SU-DHL-6 (cell line): ENCODE measurements at regions not wholly inside any gene's neighbourhood (a gene's known extent, or its start where the extent isn't known, plus 50 kb on each side); places are given as distances from the start of the nearest gene placed in this dataset.

Experiments used
- EZH2phosphoT487 ChIP-seq: fragments of 200-600 bp; sonication (generic), shearing (Covaris generic); conservative IDR thresholded peaks from 2 replicates; pipeline ENCODE4 v1.6.1; 2018; ENCODE audit warnings: mild to moderate bottlenecking, antibody characterized with exemption, low read length, moderate library complexity, mixed read lengths
- TF ChIP-seq, protein P1 (sequence below): fragments of 200-600 bp; sonication (generic); IDR thresholded peaks from one replicate; pipeline ENCODE4 v1.5.1; 2017; ENCODE audit warnings: antibody characterized with exemption, mild to moderate bottlenecking, low read length, moderate library complexity; ENCODE audit not compliant: insufficient read depth, poor library complexity, severe bottlenecking

DNA sequence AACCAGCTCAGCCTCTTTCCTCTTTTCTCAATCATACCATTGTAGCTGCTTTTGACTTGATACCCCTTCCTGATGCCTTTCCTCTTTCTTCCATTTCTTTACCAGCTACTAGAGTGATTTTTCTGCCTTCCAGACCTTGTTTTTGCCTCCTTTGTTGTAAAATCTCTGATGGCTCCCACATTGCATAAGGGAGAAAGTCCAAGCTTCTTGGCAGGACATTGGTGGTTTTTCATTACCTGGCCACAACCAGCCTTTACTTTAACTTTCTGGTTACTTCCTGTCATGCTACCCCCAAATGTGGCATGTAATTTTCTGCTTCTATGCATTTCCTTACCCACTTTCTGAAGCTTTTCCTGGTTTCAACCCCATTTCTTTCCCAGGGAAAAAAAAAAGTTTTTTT is 452.5 kb downstream of the TMEM38B start:
- TF ChIP-seq, protein P1, sequence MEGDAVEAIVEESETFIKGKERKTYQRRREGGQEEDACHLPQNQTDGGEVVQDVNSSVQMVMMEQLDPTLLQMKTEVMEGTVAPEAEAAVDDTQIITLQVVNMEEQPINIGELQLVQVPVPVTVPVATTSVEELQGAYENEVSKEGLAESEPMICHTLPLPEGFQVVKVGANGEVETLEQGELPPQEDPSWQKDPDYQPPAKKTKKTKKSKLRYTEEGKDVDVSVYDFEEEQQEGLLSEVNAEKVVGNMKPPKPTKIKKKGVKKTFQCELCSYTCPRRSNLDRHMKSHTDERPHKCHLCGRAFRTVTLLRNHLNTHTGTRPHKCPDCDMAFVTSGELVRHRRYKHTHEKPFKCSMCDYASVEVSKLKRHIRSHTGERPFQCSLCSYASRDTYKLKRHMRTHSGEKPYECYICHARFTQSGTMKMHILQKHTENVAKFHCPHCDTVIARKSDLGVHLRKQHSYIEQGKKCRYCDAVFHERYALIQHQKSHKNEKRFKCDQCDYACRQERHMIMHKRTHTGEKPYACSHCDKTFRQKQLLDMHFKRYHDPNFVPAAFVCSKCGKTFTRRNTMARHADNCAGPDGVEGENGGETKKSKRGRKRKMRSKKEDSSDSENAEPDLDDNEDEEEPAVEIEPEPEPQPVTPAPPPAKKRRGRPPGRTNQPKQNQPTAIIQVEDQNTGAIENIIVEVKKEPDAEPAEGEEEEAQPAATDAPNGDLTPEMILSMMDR, result no peak
- TF ChIP-seq EZH2phosphoT487, result no peak
